Colonic mucosa (tissue), 4 donors: ENCODE measurements at regions not wholly inside any gene's neighbourhood (a gene's known extent, or its start where the extent isn't known, plus 50 kb on each side); places are given as distances from the start of the nearest gene placed in this dataset.
A peak's percentile ranks its signal among the peaks of the same experiment; 100 is the strongest.

Experiments
- DNase-seq: peaks from one replicate; pipeline ENCODE4 v3.0.0-alpha.2; 2020
- H3K27ac ChIP-seq: fragments of 200-600 bp; one replicate; pipeline ENCODE4 v1.8.0; 2021
- H3K27me3 ChIP-seq: fragments of 200-600 bp; one replicate; pipeline ENCODE4 v1.8.0; 2021
- H3K36me3 ChIP-seq: fragments of 200-600 bp; one replicate; pipeline ENCODE4 v1.8.0; 2021
- H3K4me1 ChIP-seq: fragments of 200-600 bp; one replicate; pipeline ENCODE4 v1.8.0; 2021; ENCODE audit warnings: mild to moderate bottlenecking
- H3K4me3 ChIP-seq: fragments of 200-600 bp; one replicate; pipeline ENCODE4 v1.8.0; 2021
- H3K9ac ChIP-seq, 2 donors: one replicate each; pipeline ENCODE4 v1.7.0; 2013; ENCODE audit warnings: control low read depth in 2 of 2, low read depth in 2 of 2, low read length in 2 of 2
- H3K9me3 ChIP-seq: fragments of 200-600 bp; one replicate; pipeline ENCODE4 v1.8.0; 2021
- CTCF ChIP-seq: fragments of 200-600 bp; IDR thresholded peaks from one replicate; pipeline ENCODE4 v1.8.0; 2022; ENCODE audit warnings: antibody characterized with exemption, mild to moderate bottlenecking
- intact Hi-C: fragments of 100-400 bp; cut with DNase I; formaldehyde crosslinking; loops from one replicate; pipeline ENCODE4 v1.14.1; 2022
- donor health status: healthy.
- donor health status: DM: no; HTN: no; CAD: no.
- donor health status: DM: no; HTN: no; CAD: no.

DNA sequence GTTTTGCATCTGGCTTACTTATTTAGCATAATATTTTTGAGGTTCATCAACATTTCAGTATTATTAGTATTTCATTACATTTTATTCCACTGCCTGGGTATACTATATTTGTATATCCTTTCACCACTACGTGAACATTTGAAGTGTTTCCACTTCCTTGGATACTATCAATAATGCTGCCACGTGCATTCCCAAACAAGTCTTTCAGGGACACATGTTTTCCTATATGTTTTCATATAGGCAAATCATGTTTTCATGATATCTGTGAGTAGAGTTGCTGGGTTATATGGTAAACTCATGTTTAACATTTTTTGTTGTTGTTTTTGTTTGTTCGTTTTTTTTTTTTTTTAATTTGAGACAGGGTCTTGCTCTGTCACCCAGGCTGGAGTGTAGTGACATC, 380.1 kb downstream of the OMA1 start:
- Histone ChIP-seq H3K27me3 (no peaks in the 10 kb centered on the region), H3K9me3 (no peaks in the 10 kb centered on the region), H3K4me3 (no peak overlapping the region), H3K36me3 (no peaks in the 10 kb centered on the region), H3K27ac (no peak overlapping the region), H3K9ac (no peak overlapping the region), H3K4me1 (no peaks in the 10 kb centered on the region)
- no peak for DNase-seq
- intact Hi-C loops = no loop called here
- TF ChIP-seq CTCF = no peak

DNA sequence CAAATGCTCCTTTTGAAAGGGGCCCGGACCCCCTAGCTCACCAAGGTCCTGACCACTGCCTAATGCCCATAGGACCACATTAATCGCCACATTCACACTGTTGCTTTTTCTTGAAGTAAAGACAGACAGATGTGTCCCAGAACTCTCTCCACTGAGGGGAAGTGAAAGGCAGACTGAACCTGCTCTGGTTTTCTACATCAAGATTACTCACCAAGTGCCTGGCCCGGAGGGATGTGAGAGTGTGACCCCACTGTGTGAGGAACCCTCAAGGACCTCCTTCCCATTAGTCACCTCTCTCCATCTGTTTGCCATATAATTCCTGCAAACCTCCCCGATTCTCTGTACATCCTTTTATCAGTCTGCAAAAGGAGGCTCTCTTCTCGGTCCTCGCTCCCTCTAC, 381.5 kb downstream of the OMA1 start:
- no peak overlapping the region for H3K9ac ChIP-seq
- no peak for TF ChIP-seq CTCF
- H3K4me1 ChIP-seq = no peaks in the 10 kb centered on the region
- H3K27me3 ChIP-seq = no peaks in the 10 kb centered on the region
- no peaks in the 10 kb centered on the region for H3K9me3 ChIP-seq
- no peak overlapping the region for H3K4me3 ChIP-seq
- no peaks in the 10 kb centered on the region for H3K36me3 ChIP-seq
- H3K27ac ChIP-seq = no peak overlapping the region
- intact Hi-C loops = no loop called here
- no peak for DNase-seq

GRCh38 chr1:58162952-58163550, 383.5 kb downstream of the OMA1 start:
- TF ChIP-seq CTCF = peak; percentile 82
- Histone ChIP-seq H3K9ac (no peak overlapping the region), H3K27ac (no peak overlapping the region), H3K27me3 (no peaks in the 10 kb centered on the region), H3K36me3 (no peaks in the 10 kb centered on the region), H3K4me3 (no peak overlapping the region), H3K9me3 (no peaks in the 10 kb centered on the region), H3K4me1 (no peaks in the 10 kb centered on the region)
- peak; percentile 51 for DNase-seq
- intact Hi-C loops = no loop called here

- no peaks in the 10 kb centered on the region for H3K36me3 ChIP-seq
- no peaks in the 10 kb centered on the region for H3K4me1 ChIP-seq
- no peak for TF ChIP-seq CTCF
- no peak overlapping the region for H3K9ac ChIP-seq
- no peaks in the 10 kb centered on the region for H3K27me3 ChIP-seq
- intact Hi-C loops = loop anchor here (10.0 kb wide), 1 partner anchor 1325 kb away; no protein-coding TSS in a partner anchor
- no peak overlapping the region for H3K4me3 ChIP-seq
- no peaks in the 10 kb centered on the region for H3K9me3 ChIP-seq
- DNase-seq = no peak
- no peak overlapping the region for H3K27ac ChIP-seq
Measured at GRCh38 chr1:58159434-58159830, 387.1 kb downstream of the OMA1 start.

DNA sequence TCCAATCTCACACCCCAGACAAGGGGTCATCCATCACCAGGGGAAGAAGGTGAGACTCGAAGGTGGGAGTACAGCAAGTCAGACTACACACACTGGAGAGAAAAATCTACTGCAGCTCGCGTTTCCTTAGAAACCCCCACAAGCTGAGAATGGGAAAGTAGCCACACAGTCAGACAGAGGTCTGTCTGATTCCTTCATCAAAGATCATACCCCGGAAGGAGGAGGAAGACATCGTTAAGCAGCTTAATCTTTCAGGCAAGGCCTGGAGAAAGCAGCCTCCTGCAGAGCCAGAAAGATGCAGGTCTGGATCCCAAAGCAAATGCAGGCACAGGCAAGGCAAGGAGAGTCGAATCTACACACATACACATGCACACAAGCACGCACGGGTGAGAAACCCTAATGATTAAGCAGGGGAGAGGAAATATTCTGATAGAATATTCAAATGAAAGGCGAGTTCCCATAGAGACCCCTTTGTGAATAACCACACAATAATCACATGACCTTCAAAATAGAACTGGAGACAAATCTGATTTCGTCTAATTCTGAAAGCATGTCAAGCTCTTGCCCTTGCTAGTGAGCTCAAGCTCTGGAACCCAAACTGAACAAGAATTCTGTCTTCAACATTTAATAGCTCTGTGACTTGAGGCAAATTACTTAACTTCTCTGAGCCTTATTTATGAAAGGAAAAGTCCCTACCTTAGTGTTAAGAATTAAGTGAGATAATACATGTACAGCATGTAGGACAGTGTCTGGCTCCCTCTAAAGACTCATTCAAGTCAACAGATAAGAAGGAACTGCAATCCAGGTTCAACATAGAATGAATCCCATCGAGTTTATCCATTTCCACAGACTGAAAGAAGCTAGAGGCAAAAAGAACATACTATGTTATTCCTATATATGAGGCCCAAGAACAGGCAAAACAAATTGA, 387.8 kb downstream of the OMA1 start:
- H3K9ac ChIP-seq = no peak overlapping the region
- no peak overlapping the region for H3K27ac ChIP-seq
- no peak for TF ChIP-seq CTCF
- intact Hi-C loops = loop anchor here (10.0 kb wide), 1 partner anchor 1324 kb away; no protein-coding TSS in a partner anchor
- DNase-seq = no peak
- H3K4me1 ChIP-seq = no peaks in the 10 kb centered on the region
- H3K27me3 ChIP-seq = no peaks in the 10 kb centered on the region
- H3K9me3 ChIP-seq = no peaks in the 10 kb centered on the region
- no peak overlapping the region for H3K4me3 ChIP-seq
- H3K36me3 ChIP-seq = no peaks in the 10 kb centered on the region
